Endothelial cell of umbilical vein (primary cell): ENCODE measurements at regions not wholly inside any gene's neighbourhood (a gene's known extent, or its start where the extent isn't known, plus 50 kb on each side); places are given as distances from the start of the nearest gene placed in this dataset.

ENCODE experiments used
- BruUV-seq: library from RNA; stranded (reverse); fragments of 400-500 nt; replicated peaks from 2 replicates; lab custom pipeline; 2021; lab: Mats Ljungman, UMichigan
- CTCF ChIA-PET: fragments of 300-600, 350-600 bp; sonication (Branson Sonifier 250); formaldehyde crosslinking; loops from one replicate; lab custom pipeline; 2021; ENCODE audit warnings: antibody characterized with exemption, inconsistent platforms; lab: Charles Lee
- POLR2A ChIA-PET: fragments of 300-600, 350-600 bp; sonication (Branson Sonifier 250); formaldehyde crosslinking; loops from one replicate; lab custom pipeline; 2021; ENCODE audit warnings: antibody characterized with exemption, inconsistent platforms; lab: Charles Lee
- DNase-seq: peaks from one replicate; pipeline ENCODE4 v3.0.0-alpha.2; 2011; ENCODE audit warnings: low read depth, low spot score
- FAIRE-seq: peaks from 2 replicates; lab custom pipeline; 2011; peaks lifted over from hg19 to GRCh38; lab: Jason Lieb, UNC
- H2AFZ ChIP-seq: 2 replicates; pipeline ENCODE4 v1.6.0; 2012; ENCODE audit warnings: low read depth, low read length, control low read depth, inconsistent platforms
- H3K27ac ChIP-seq: 2 replicates; pipeline ENCODE4 v1.5.1; 2011; ENCODE audit warnings: low read depth, mild to moderate bottlenecking, control low read depth, low read length, moderate library complexity; ENCODE audit not compliant: insufficient read depth
- H3K27me3 ChIP-seq, 2 experiments: 2 replicates each; pipeline versions ENCODE4 v1.6.0 to v1.6.1; 2011; ENCODE audit warnings: low read length in 2 of 2, mixed read lengths in 1 of 2; ENCODE audit not compliant: control insufficient read depth in 2 of 2, insufficient read depth in 2 of 2
- H3K36me3 ChIP-seq, 2 experiments: 2 replicates in 1 of 2; 3 replicates in 1 of 2; pipeline ENCODE4 v1.5.1; 2011; ENCODE audit warnings: low read length in 2 of 2, mild to moderate bottlenecking in 1 of 2, moderate library complexity in 1 of 2; ENCODE audit not compliant: control insufficient read depth in 2 of 2, insufficient read depth in 2 of 2; ENCODE audit errors: extremely low read depth in 1 of 2
- H3K4me1 ChIP-seq: 3 replicates; pipeline ENCODE4 v1.5.1; 2011; ENCODE audit warnings: mild to moderate bottlenecking, low read length; ENCODE audit not compliant: control insufficient read depth, insufficient read depth; ENCODE audit errors: extremely low read depth
- H3K4me2 ChIP-seq: 2 replicates; pipeline ENCODE4 v1.6.1; 2011; ENCODE audit warnings: low read length, control low read depth, mixed read lengths; ENCODE audit not compliant: insufficient read depth
- H3K4me3 ChIP-seq, 3 experiments: fragments of 200-600 bp in 1 of 3; sonication (generic), shearing (Covaris generic) in 1 of 3; replicated peaks in 1 of 3; 2 replicates each; pipeline ENCODE4 v1.5.1; 2011 to 2016; ENCODE audit warnings: control low read depth in 3 of 3, low read length in 3 of 3, mild to moderate bottlenecking in 2 of 3, inconsistent platforms in 1 of 3, low read depth in 1 of 3, moderate library complexity in 1 of 3; ENCODE audit not compliant: insufficient read depth in 1 of 3
- H3K79me2 ChIP-seq: 2 replicates; pipeline ENCODE4 v1.6.0; 2012; ENCODE audit warnings: low read length, inconsistent platforms; ENCODE audit not compliant: control insufficient read depth, insufficient read depth
- H3K9ac ChIP-seq: replicated peaks from 2 replicates; pipeline ENCODE3; 2011; ENCODE audit warnings: low read length, control low read depth; ENCODE audit not compliant: insufficient read depth; ENCODE audit errors: extremely low read depth
- H3K9me1 ChIP-seq: replicated peaks from 3 replicates; pipeline ENCODE4 v1.6.0; 2011; ENCODE audit warnings: mild to moderate bottlenecking, low read length; ENCODE audit not compliant: control insufficient read depth, insufficient read depth; ENCODE audit errors: extremely low read depth
- H3K9me3 ChIP-seq: replicated peaks from 2 replicates; pipeline ENCODE4 v1.5.1; 2012; ENCODE audit warnings: low read length, inconsistent platforms; ENCODE audit not compliant: control insufficient read depth, insufficient read depth
- H4K20me1 ChIP-seq: replicated peaks from 2 replicates; pipeline ENCODE3; 2011; ENCODE audit warnings: mild to moderate bottlenecking, low read length; ENCODE audit not compliant: control insufficient read depth, insufficient read depth; ENCODE audit errors: extremely low read depth
- CTCF ChIP-seq, 2 donors: IDR thresholded peaks; 1 replicate in 1 of 2; 2 replicates in 1 of 2; pipeline ENCODE4 v1.5.1; 2011; ENCODE audit warnings: low read length in 2 of 2, mild to moderate bottlenecking in 2 of 2, moderate library complexity in 2 of 2, control low read depth in 1 of 2, inconsistent platforms in 1 of 2, low read depth in 1 of 2; ENCODE audit not compliant: insufficient read depth in 1 of 2; ENCODE audit errors: extremely low read depth in 1 of 2
- EZH2 ChIP-seq: IDR thresholded peaks from 2 replicates; pipeline ENCODE4 v1.6.1; 2012; ENCODE audit warnings: borderline replicate concordance, low read depth, mild to moderate bottlenecking, moderate library complexity, low read length, inconsistent platforms; ENCODE audit not compliant: severe bottlenecking
- FOS ChIP-seq: IDR thresholded peaks from 2 replicates; pipeline ENCODE4 v1.6.1; 2011; ENCODE audit warnings: mild to moderate bottlenecking, low read length, moderate library complexity, borderline replicate concordance; ENCODE audit not compliant: insufficient read depth
- GATA2 ChIP-seq: IDR thresholded peaks from 2 replicates; pipeline ENCODE4 v1.7.0; 2011; ENCODE audit warnings: low read depth, mild to moderate bottlenecking, moderate library complexity, mixed read lengths, low read length; ENCODE audit not compliant: insufficient read length, insufficient read depth
- JUN ChIP-seq: IDR thresholded peaks from 2 replicates; pipeline ENCODE4 v1.6.1; 2011; ENCODE audit warnings: borderline replicate concordance, low read depth; ENCODE audit not compliant: insufficient read length, insufficient read depth
- MAX ChIP-seq: IDR thresholded peaks from 2 replicates; pipeline ENCODE4 v1.6.1; 2011; ENCODE audit not compliant: insufficient read depth, insufficient read length
- MYC ChIP-seq: IDR thresholded peaks from one replicate; pipeline ENCODE4 v1.6.1; 2011; ENCODE audit warnings: mild to moderate bottlenecking, low read depth, low read length
- POLR2A ChIP-seq: IDR thresholded peaks from 2 replicates; pipeline ENCODE4 v1.6.1; 2012; ENCODE audit warnings: low read depth, mild to moderate bottlenecking, control low read depth, low read length
- POLR2AphosphoS5 ChIP-seq: IDR thresholded peaks from 2 replicates; pipeline ENCODE4 v1.6.1; 2012; ENCODE audit warnings: low read depth, mild to moderate bottlenecking, control low read depth, low read length, moderate library complexity; ENCODE audit not compliant: insufficient read depth
- dilution Hi-C: fragments of 300-500 bp; cut with MboI; formaldehyde crosslinking; loops from one replicate; pipeline ENCODE4 v1.15.0; 2019; ENCODE audit warnings: low sequenced_read_pairs; ENCODE audit not compliant: extremely low pct_ligation_motif_present
- intact Hi-C: fragments of 100-400 bp; cut with micrococcal nuclease; formaldehyde crosslinking; loops from one replicate; pipeline ENCODE4 v1.10.0; 2022

GRCh38 chr16:8380311-8380710 is 210.0 kb downstream of the TMEM114 start:
- Histone ChIP-seq H3K27ac (no peak overlapping the region), H3K9me3 (peaks cover 4% of the 10 kb centered on the region), H3K4me2 (no peak overlapping the region), H2AFZ (no peak overlapping the region), H3K9ac (no peak overlapping the region), H3K36me3 (no peaks in the 10 kb centered on the region), H3K79me2 (no peaks in the 10 kb centered on the region), H3K4me1 (no peaks in the 10 kb centered on the region), H3K9me1 (no peaks in the 10 kb centered on the region), H3K27me3 (no peaks in the 10 kb centered on the region), H3K4me3 (no peak overlapping the region), H4K20me1 (no peaks in the 10 kb centered on the region)
- no peak for DNase-seq
- ChIA-PET CTCF (no interaction called here), POLR2A (no interaction called here)
- no peak for TF ChIP-seq POLR2A
- no peak for TF ChIP-seq MAX
- no peak for TF ChIP-seq JUN
- no peak for TF ChIP-seq GATA2
- no peak for TF ChIP-seq FOS
- TF ChIP-seq EZH2 = no peak
- no peak for TF ChIP-seq CTCF (IDR thresholded peaks at IDR 0.05; ENCODE audit: extremely low read depth in 1 of 2, insufficient read depth in 1 of 2, low read depth in 1 of 2, low read length in 2 of 2)
- TF ChIP-seq POLR2AphosphoS5 = no peak
- TF ChIP-seq MYC = no peak
- intact Hi-C loops (no loop called here), dilution Hi-C loops (no loop called here)
- no TSS peak for BruUV-seq
- FAIRE-seq = no peak
